GM12878 (cell line): ENCODE measurements at regions not wholly inside any gene's neighbourhood (a gene's known extent, or its start where the extent isn't known, plus 50 kb on each side); places are given as distances from the start of the nearest gene placed in this dataset.

Experiments used
- BHLHE40 ChIP-seq, 2 experiments: fragments of 450-650 bp in 1 of 2; IDR thresholded peaks; 2 replicates each; pipeline ENCODE4 v1.6.1; 2011 to 2017; ENCODE audit warnings: low read depth in 2 of 2, borderline replicate concordance in 1 of 2, improper control_type of control experiment in 1 of 2, low read length in 1 of 2, mild to moderate bottlenecking in 1 of 2
- CBFB ChIP-seq: IDR thresholded peaks from 2 replicates; pipeline ENCODE4 v1.6.1; 2016; ENCODE audit warnings: antibody characterized with exemption, low read depth
- CHD4 ChIP-seq: fragments of 200-600 bp; sonication (generic); IDR thresholded peaks from 2 replicates; pipeline ENCODE4 v1.6.1; 2016; ENCODE audit warnings: mild to moderate bottlenecking
- TF ChIP-seq, protein P1 (sequence below), 3 experiments: IDR thresholded peaks in 2 of 3; conservative IDR thresholded peaks in 1 of 3; 2 replicates each; pipeline ENCODE4 v1.5.1; 2011; ENCODE audit warnings: low read depth in 3 of 3, low read length in 3 of 3, mild to moderate bottlenecking in 3 of 3, control low read depth in 2 of 3, moderate library complexity in 2 of 3, inconsistent platforms in 1 of 3, mixed read lengths in 1 of 3; ENCODE audit not compliant: control insufficient read depth in 2 of 3, insufficient read depth in 1 of 3; ENCODE audit errors: extremely low read depth in 1 of 3

DNA sequence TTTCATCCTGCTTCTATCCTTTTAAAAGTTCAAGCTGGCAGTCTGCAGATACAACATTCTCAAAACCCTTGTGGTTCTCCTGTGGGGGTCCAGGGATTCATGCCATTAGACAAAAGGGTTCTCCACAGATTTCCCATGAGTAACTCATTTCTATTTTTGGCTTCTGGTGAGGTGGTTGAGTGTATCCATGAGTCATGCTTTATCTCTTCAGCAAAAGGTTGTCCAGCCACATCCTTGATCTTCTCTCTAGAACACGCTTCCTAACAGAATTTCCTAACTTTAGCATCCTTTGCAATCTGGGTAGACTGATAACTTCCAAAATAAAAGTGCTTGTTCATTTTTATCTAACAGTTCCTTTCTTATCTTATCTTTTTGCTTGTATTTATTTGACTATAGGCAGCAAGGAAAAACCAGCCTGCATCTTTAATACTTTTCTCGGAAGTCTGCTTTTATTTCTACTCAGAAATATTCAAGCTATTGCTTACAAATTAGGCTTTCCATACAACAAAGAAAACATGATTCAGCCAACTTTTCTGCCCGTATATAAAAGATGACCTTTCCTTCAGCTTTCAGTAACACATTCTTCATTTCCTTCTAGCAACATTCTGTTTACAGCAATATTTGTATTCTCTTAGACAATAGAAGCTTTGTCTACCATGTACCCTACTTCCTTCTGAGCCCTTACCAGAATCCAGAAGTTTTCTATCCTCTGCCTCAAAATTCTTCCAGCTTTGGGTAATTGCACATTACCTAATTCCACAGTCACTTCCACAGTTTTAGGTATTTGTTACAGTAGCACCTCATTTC, 79.3 kb upstream of the IL6 start:
- TF ChIP-seq CHD4 = no peak
- TF ChIP-seq, protein P1, sequence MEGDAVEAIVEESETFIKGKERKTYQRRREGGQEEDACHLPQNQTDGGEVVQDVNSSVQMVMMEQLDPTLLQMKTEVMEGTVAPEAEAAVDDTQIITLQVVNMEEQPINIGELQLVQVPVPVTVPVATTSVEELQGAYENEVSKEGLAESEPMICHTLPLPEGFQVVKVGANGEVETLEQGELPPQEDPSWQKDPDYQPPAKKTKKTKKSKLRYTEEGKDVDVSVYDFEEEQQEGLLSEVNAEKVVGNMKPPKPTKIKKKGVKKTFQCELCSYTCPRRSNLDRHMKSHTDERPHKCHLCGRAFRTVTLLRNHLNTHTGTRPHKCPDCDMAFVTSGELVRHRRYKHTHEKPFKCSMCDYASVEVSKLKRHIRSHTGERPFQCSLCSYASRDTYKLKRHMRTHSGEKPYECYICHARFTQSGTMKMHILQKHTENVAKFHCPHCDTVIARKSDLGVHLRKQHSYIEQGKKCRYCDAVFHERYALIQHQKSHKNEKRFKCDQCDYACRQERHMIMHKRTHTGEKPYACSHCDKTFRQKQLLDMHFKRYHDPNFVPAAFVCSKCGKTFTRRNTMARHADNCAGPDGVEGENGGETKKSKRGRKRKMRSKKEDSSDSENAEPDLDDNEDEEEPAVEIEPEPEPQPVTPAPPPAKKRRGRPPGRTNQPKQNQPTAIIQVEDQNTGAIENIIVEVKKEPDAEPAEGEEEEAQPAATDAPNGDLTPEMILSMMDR (IDR thresholded peaks at IDR 0.05 in 2 of 3, conservative IDR thresholded peaks at IDR 0.05 in 1 of 3; ENCODE audit: control insufficient read depth in 2 of 3, extremely low read depth in 1 of 3, insufficient read depth in 1 of 3, low read depth in 3 of 3, low read length in 3 of 3) = no peak
- no peak for TF ChIP-seq BHLHE40 (IDR thresholded peaks at IDR 0.05; ENCODE audit: borderline replicate concordance in 1 of 2, low read depth in 2 of 2, low read length in 1 of 2)
- no peak for TF ChIP-seq CBFB
